ENCODE measurements at regions not wholly inside any gene's neighbourhood (a gene's known extent, or its start where the extent isn't known, plus 50 kb on each side); places are given as distances from the start of the nearest gene placed in this dataset.
"Not testable (repeated sequence)": the region's sequence is repeated elsewhere in the genome, so short reads cannot be mapped to it uniquely, and the experiment has no call there.

GRCh38 chr20:30007496-30007895 lies 1250.0 kb upstream of the DEFB115 start:
- ATAC-seq: not testable (repeated sequence)
- peak; percentile 29 for DNase-seq (ENCODE audit: low spot score)
